Vagina (tissue), 2 donors: ENCODE measurements at regions not wholly inside any gene's neighbourhood (a gene's known extent, or its start where the extent isn't known, plus 50 kb on each side); places are given as distances from the start of the nearest gene placed in this dataset.

Experiments used
- POLR2A ChIP-seq, 2 donors: fragments of 450-650 bp; IDR thresholded peaks; one replicate each; pipeline ENCODE4 v1.6.1; 2017; ENCODE audit warnings: antibody characterized with exemption in 2 of 2, mild to moderate bottlenecking in 2 of 2, moderate library complexity in 2 of 2
- TF ChIP-seq, protein P1 (sequence below), 3 experiments: fragments of 450-650 bp in 2 of 3; fragments of 200-600 bp in 1 of 3; sonication (generic) in 1 of 3; IDR thresholded peaks; one replicate each; pipeline ENCODE4 v1.5.1; 2017 to 2019; ENCODE audit warnings: antibody characterized with exemption in 3 of 3, mild to moderate bottlenecking in 2 of 3, moderate library complexity in 2 of 3

DNA sequence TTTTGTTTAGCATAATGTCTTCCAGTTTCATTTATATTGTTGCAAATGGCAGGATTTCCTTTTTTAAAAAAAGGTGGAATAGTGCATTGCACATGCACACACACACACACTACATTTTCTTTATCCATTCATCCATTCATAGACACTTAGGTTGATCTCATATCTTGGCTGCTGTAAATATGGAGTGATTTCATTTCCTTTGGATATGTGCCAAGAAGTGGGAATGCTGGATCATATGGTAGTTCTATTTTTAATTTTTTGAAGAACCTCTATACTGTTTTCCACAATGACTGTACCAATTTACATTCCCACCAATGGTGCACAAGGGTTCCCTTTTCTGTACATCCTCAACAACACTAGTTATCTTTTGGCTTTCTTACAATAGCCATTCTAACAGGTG lies 68.9 kb downstream of the EBLN1 start:
- TF ChIP-seq, protein P1, sequence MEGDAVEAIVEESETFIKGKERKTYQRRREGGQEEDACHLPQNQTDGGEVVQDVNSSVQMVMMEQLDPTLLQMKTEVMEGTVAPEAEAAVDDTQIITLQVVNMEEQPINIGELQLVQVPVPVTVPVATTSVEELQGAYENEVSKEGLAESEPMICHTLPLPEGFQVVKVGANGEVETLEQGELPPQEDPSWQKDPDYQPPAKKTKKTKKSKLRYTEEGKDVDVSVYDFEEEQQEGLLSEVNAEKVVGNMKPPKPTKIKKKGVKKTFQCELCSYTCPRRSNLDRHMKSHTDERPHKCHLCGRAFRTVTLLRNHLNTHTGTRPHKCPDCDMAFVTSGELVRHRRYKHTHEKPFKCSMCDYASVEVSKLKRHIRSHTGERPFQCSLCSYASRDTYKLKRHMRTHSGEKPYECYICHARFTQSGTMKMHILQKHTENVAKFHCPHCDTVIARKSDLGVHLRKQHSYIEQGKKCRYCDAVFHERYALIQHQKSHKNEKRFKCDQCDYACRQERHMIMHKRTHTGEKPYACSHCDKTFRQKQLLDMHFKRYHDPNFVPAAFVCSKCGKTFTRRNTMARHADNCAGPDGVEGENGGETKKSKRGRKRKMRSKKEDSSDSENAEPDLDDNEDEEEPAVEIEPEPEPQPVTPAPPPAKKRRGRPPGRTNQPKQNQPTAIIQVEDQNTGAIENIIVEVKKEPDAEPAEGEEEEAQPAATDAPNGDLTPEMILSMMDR (IDR thresholded peaks at IDR 0.05): no peak
- no peak for TF ChIP-seq POLR2A (IDR thresholded peaks at IDR 0.05)
